Epithelial cell of prostate (primary cell): ENCODE measurements at regions not wholly inside any gene's neighbourhood (a gene's known extent, or its start where the extent isn't known, plus 50 kb on each side); places are given as distances from the start of the nearest gene placed in this dataset.
A peak's percentile ranks its signal among the peaks of the same experiment; 100 is the strongest.

Experiments used
- DNase-seq: peaks from one replicate; pipeline ENCODE4 v3.0.0-alpha.2; 2011; ENCODE audit warnings: low read depth, low spot score
- H3K27ac ChIP-seq: fragments of 450-650 bp; 2 replicates; pipeline ENCODE4 v1.5.1; 2017; ENCODE audit warnings: mild to moderate bottlenecking

GRCh38 chr4:180422989-180423711 lies 1820.1 kb upstream of the TENM3 start:
- no peak for DNase-seq
- H3K27ac ChIP-seq: no peak overlapping the region

GRCh38 chr4:180423712-180424057 lies 1819.5 kb upstream of the TENM3 start:
- no peak for DNase-seq

GRCh38 chr4:180426938-180427337 lies 1816.3 kb upstream of the TENM3 start:
- H3K27ac ChIP-seq: no peak overlapping the region
- DNase-seq: no peak

More at GRCh38 chr4:180423712-180424057, 1819.5 kb upstream of the TENM3 start:
- H3K27ac ChIP-seq: no peak overlapping the region

- H3K27ac ChIP-seq: no peak overlapping the region
- no peak for DNase-seq
Observed at GRCh38 chr4:180430283-180430682, 1812.9 kb upstream of the TENM3 start.

- DNase-seq: peak; percentile 10
- no peak overlapping the region for H3K27ac ChIP-seq
Observed at GRCh38 chr4:180434131-180434895, 1808.9 kb upstream of the TENM3 start.

- DNase-seq: no peak
- H3K27ac ChIP-seq: no peak overlapping the region
Observed at GRCh38 chr4:180436361-180436760, 1806.8 kb upstream of the TENM3 start.

GRCh38 chr4:180437601-180438000 lies 1805.6 kb upstream of the TENM3 start:
- H3K27ac ChIP-seq: no peak overlapping the region

GRCh38 chr4:180448306-180448705 lies 1794.9 kb upstream of the TENM3 start:
- no peak overlapping the region for H3K27ac ChIP-seq
- DNase-seq: no peak

More at GRCh38 chr4:180437601-180438000, 1805.6 kb upstream of the TENM3 start:
- no peak for DNase-seq

- DNase-seq: no peak
Observed at GRCh38 chr4:180449395-180449956, 1793.7 kb upstream of the TENM3 start.

GRCh38 chr4:180455226-180455625 lies 1788.0 kb upstream of the TENM3 start:
- no peak overlapping the region for H3K27ac ChIP-seq
- no peak for DNase-seq

More at GRCh38 chr4:180449395-180449956, 1793.7 kb upstream of the TENM3 start:
- no peak overlapping the region for H3K27ac ChIP-seq

GRCh38 chr4:180456928-180457327 lies 1786.3 kb upstream of the TENM3 start:
- no peak for DNase-seq

GRCh38 chr4:180462116-180462515 lies 1781.1 kb upstream of the TENM3 start:
- H3K27ac ChIP-seq: no peak overlapping the region
- no peak for DNase-seq

More at GRCh38 chr4:180456928-180457327, 1786.3 kb upstream of the TENM3 start:
- H3K27ac ChIP-seq: no peak overlapping the region

- no peak overlapping the region for H3K27ac ChIP-seq
- DNase-seq: no peak
Observed at GRCh38 chr4:180465364-180465763, 1777.8 kb upstream of the TENM3 start.

GRCh38 chr4:180483036-180483435 lies 1760.2 kb upstream of the TENM3 start:
- no peak for DNase-seq
- H3K27ac ChIP-seq: no peak overlapping the region

GRCh38 chr4:180485407-180485806 lies 1757.8 kb upstream of the TENM3 start:
- DNase-seq: no peak
- H3K27ac ChIP-seq: no peak overlapping the region

- no peak for DNase-seq
- no peak overlapping the region for H3K27ac ChIP-seq
Observed at GRCh38 chr4:180486342-180486741, 1756.9 kb upstream of the TENM3 start.

- no peak for DNase-seq
- no peak overlapping the region for H3K27ac ChIP-seq
Observed at GRCh38 chr4:180489787-180490186, 1753.4 kb upstream of the TENM3 start.

GRCh38 chr4:180491210-180491609 lies 1752.0 kb upstream of the TENM3 start:
- no peak overlapping the region for H3K27ac ChIP-seq
- DNase-seq: no peak

GRCh38 chr4:180493299-180493698 lies 1749.9 kb upstream of the TENM3 start:
- no peak for DNase-seq
- no peak overlapping the region for H3K27ac ChIP-seq

GRCh38 chr4:180500154-180500553 lies 1743.0 kb upstream of the TENM3 start:
- H3K27ac ChIP-seq: no peak overlapping the region
- no peak for DNase-seq

- no peak for DNase-seq
Observed at GRCh38 chr4:180512801-180513475, 1730.3 kb upstream of the TENM3 start.

More at GRCh38 chr4:180512801-180513475, 1730.3 kb upstream of the TENM3 start:
- H3K27ac ChIP-seq: no peak overlapping the region
